ENCODE measurements at regions not wholly inside any gene's neighbourhood (a gene's known extent, or its start where the extent isn't known, plus 50 kb on each side); places are given as distances from the start of the nearest gene placed in this dataset.

GRCh38 chr5:163089230-163089629 is 348.2 kb upstream of the CCNG1 start:
- CTCF ChIA-PET: no interaction called here

GRCh38 chr5:163089926-163090325 is 347.5 kb upstream of the CCNG1 start:
- no peak for DNase-seq (ENCODE audit: extremely low spot score)
- ChIA-PET CTCF (no interaction called here), POLR2A (no interaction called here)
- TF ChIP-seq LEF1 (IDR thresholded peaks at IDR 0.05; ENCODE audit: borderline replicate concordance) (no peak), BHLHE40 (IDR thresholded peaks at IDR 0.05; ENCODE audit: borderline replicate concordance) (no peak), NFRKB (IDR thresholded peaks at IDR 0.05) (no peak), FOXA1 (IDR thresholded peaks at IDR 0.05) (no peak), FOXM1 (IDR thresholded peaks at IDR 0.05; ENCODE audit: borderline replicate concordance) (no peak), PKNOX1 (IDR thresholded peaks at IDR 0.05) (no peak), ELF4 (IDR thresholded peaks at IDR 0.05) (no peak), SP1 (IDR thresholded peaks at IDR 0.05) (no peak), SUZ12 (IDR thresholded peaks at IDR 0.05) (no peak), ARNT (IDR thresholded peaks at IDR 0.05) (no peak), TARDBP (IDR thresholded peaks at IDR 0.05) (no peak), HDGF (IDR thresholded peaks at IDR 0.05; ENCODE audit: borderline replicate concordance) (no peak)

More at GRCh38 chr5:163089230-163089629, 348.2 kb upstream of the CCNG1 start:
- TF ChIP-seq ELF4 (IDR thresholded peaks at IDR 0.05): no peak
- no peak for TF ChIP-seq ZNF384 (IDR thresholded peaks at IDR 0.05)
- TF ChIP-seq FOXK2 (IDR thresholded peaks at IDR 0.05): no peak
- TF ChIP-seq BHLHE40 (IDR thresholded peaks at IDR 0.05; ENCODE audit: borderline replicate concordance): no peak
- no peak for TF ChIP-seq SP1 (IDR thresholded peaks at IDR 0.05)
- TF ChIP-seq FOXM1 (IDR thresholded peaks at IDR 0.05; ENCODE audit: borderline replicate concordance): no peak
- no peak for TF ChIP-seq L3MBTL2 (conservative IDR thresholded peaks at IDR 0.05)
- no peak for TF ChIP-seq LEF1 (IDR thresholded peaks at IDR 0.05; ENCODE audit: borderline replicate concordance)
- TF ChIP-seq SUZ12 (IDR thresholded peaks at IDR 0.05): no peak
- no peak for TF ChIP-seq CTBP1 (IDR thresholded peaks at IDR 0.05; ENCODE audit: borderline replicate concordance)
- no peak for TF ChIP-seq FOXA1 (IDR thresholded peaks at IDR 0.05)
- TF ChIP-seq NFRKB (IDR thresholded peaks at IDR 0.05): no peak
- no peak for TF ChIP-seq PKNOX1 (IDR thresholded peaks at IDR 0.05)
- TF ChIP-seq TARDBP (IDR thresholded peaks at IDR 0.05): no peak
- DNase-seq (ENCODE audit: extremely low spot score): no peak
- POLR2A ChIA-PET: no interaction called here

GRCh38 chr5:163094492-163095180 is 342.8 kb upstream of the CCNG1 start:
- ChIA-PET POLR2A (no interaction called here), CTCF (no interaction called here)
- DNase-seq (ENCODE audit: extremely low spot score): no peak
- TF ChIP-seq ZNF384 (IDR thresholded peaks at IDR 0.05) (no peak), ELF4 (IDR thresholded peaks at IDR 0.05) (no peak), NFRKB (IDR thresholded peaks at IDR 0.05) (no peak)

- CTCF ChIA-PET: no interaction called here
- no peak for TF ChIP-seq LEF1 (IDR thresholded peaks at IDR 0.05; ENCODE audit: borderline replicate concordance)
- no peak for TF ChIP-seq FOXM1 (IDR thresholded peaks at IDR 0.05; ENCODE audit: borderline replicate concordance)
- TF ChIP-seq BHLHE40 (IDR thresholded peaks at IDR 0.05; ENCODE audit: borderline replicate concordance): no peak
- no peak for TF ChIP-seq TARDBP (IDR thresholded peaks at IDR 0.05)
- TF ChIP-seq ZNF384 (IDR thresholded peaks at IDR 0.05): no peak
- no peak for TF ChIP-seq FOXA1 (IDR thresholded peaks at IDR 0.05)
- TF ChIP-seq FOXK2 (IDR thresholded peaks at IDR 0.05): no peak
- no peak for TF ChIP-seq SP1 (IDR thresholded peaks at IDR 0.05)
- TF ChIP-seq CTBP1 (IDR thresholded peaks at IDR 0.05; ENCODE audit: borderline replicate concordance): no peak
- TF ChIP-seq ELF4 (IDR thresholded peaks at IDR 0.05): no peak
- TF ChIP-seq HDGF (IDR thresholded peaks at IDR 0.05; ENCODE audit: borderline replicate concordance): no peak
- TF ChIP-seq ARNT (IDR thresholded peaks at IDR 0.05): no peak
- TF ChIP-seq SUZ12 (IDR thresholded peaks at IDR 0.05): no peak
- TF ChIP-seq NFRKB (IDR thresholded peaks at IDR 0.05): no peak
- no peak for TF ChIP-seq L3MBTL2 (conservative IDR thresholded peaks at IDR 0.05)
- TF ChIP-seq PKNOX1 (IDR thresholded peaks at IDR 0.05): no peak
- POLR2A ChIA-PET: no interaction called here
- peak; percentile 10 for DNase-seq (ENCODE audit: extremely low spot score)
These were observed 332.9 kb upstream of the CCNG1 start for GRCh38 chr5:163104464-163104863.

- TF ChIP-seq ARNT (IDR thresholded peaks at IDR 0.05): no peak
- no peak for TF ChIP-seq BHLHE40 (IDR thresholded peaks at IDR 0.05; ENCODE audit: borderline replicate concordance)
- TF ChIP-seq FOXA1 (IDR thresholded peaks at IDR 0.05): no peak
- TF ChIP-seq NFRKB (IDR thresholded peaks at IDR 0.05): no peak
- TF ChIP-seq PKNOX1 (IDR thresholded peaks at IDR 0.05): no peak
- TF ChIP-seq ZNF384 (IDR thresholded peaks at IDR 0.05): no peak
- TF ChIP-seq LEF1 (IDR thresholded peaks at IDR 0.05; ENCODE audit: borderline replicate concordance): no peak
- no peak for TF ChIP-seq TARDBP (IDR thresholded peaks at IDR 0.05)
- no peak for TF ChIP-seq SP1 (IDR thresholded peaks at IDR 0.05)
- TF ChIP-seq FOXK2 (IDR thresholded peaks at IDR 0.05): no peak
- no peak for TF ChIP-seq ELF4 (IDR thresholded peaks at IDR 0.05)
- TF ChIP-seq SUZ12 (IDR thresholded peaks at IDR 0.05): no peak
- TF ChIP-seq L3MBTL2 (conservative IDR thresholded peaks at IDR 0.05): no peak
- TF ChIP-seq HDGF (IDR thresholded peaks at IDR 0.05; ENCODE audit: borderline replicate concordance): no peak
- TF ChIP-seq CTBP1 (IDR thresholded peaks at IDR 0.05; ENCODE audit: borderline replicate concordance): no peak
- CTCF ChIA-PET: no interaction called here
- POLR2A ChIA-PET: no interaction called here
- DNase-seq (ENCODE audit: extremely low spot score): no peak
These were observed 331.9 kb upstream of the CCNG1 start for GRCh38 chr5:163105456-163105855.

Measured in HEK293T (cell line).